ENCODE measurements at regions not wholly inside any gene's neighbourhood (a gene's known extent, or its start where the extent isn't known, plus 50 kb on each side); places are given as distances from the start of the nearest gene placed in this dataset.

- no peak for TF ChIP-seq CTCF (IDR thresholded peaks at IDR 0.05)
- DNase-seq (no peak), ATAC-seq (no peak)
- H3K36me3 ChIP-seq (ENCODE audit: insufficient read depth in 1 of 2, low read depth in 1 of 2): no peaks in the 10 kb centered on the region
- H3K9me3 ChIP-seq: no peaks in the 10 kb centered on the region
- WGBS, 3 donors: 80 to 91% (median 88%) methylated on average over 1 of the region's 1 CpG
- no peak overlapping the region for H3K4me3 ChIP-seq
- no peak overlapping the region for H3K27ac ChIP-seq
- H3K4me1 ChIP-seq: no peaks in the 10 kb centered on the region
- H3K27me3 ChIP-seq (ENCODE audit: insufficient read depth in 3 of 3, low read length in 2 of 3): peaks cover 0 to 4% (median 0%) of the 10 kb centered on the region in 3 donors
- intact Hi-C loops (cut with DNase I): no loop called here
These were observed 55.7 kb upstream of the LRFN2 start for GRCh38 chr6:40642837-40643236.

DNA sequence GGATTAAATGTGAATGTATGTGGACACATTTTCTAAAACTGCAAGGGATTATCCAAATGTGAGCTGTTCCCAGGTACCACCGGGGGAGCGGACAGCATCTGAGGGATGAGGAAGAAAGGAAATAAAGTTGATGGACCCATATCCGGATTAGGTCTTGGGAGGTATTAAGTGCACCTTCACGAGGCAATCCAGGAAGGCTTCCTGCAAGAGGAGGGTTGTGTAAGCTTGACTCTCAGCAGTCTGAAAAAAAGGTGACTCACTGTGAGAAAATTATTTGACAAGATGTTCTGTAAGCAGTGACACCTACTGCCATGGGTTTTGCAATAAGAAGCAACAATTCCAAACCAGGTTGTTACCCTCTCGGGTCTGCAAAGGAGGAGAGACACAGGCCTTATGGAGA is 55.0 kb upstream of the LRFN2 start:
- WGBS, 3 donors: 90 to 98% (median 94%) methylated on average over 5 of the region's 5 CpGs
- intact Hi-C loops (cut with DNase I): no loop called here
- Histone ChIP-seq H3K4me3 (no peak overlapping the region), H3K36me3 (ENCODE audit: insufficient read depth in 1 of 2, low read depth in 1 of 2) (no peaks in the 10 kb centered on the region), H3K27ac (no peak overlapping the region), H3K9me3 (no peaks in the 10 kb centered on the region), H3K4me1 (no peaks in the 10 kb centered on the region), H3K27me3 (ENCODE audit: insufficient read depth in 3 of 3, low read length in 2 of 3) (peaks cover 0 to 4% (median 0%) of the 10 kb centered on the region in 3 donors)
- ATAC-seq (no peak), DNase-seq (no peak)
- no peak for TF ChIP-seq CTCF (IDR thresholded peaks at IDR 0.05)

- 31 to 34% (median 31%) methylated on average over 16 of the region's 16 CpGs for WGBS, 3 donors
- no peaks in the 10 kb centered on the region for H3K27me3 ChIP-seq (ENCODE audit: insufficient read depth in 3 of 3, low read length in 2 of 3)
- H3K36me3 ChIP-seq (ENCODE audit: insufficient read depth in 1 of 2, low read depth in 1 of 2): no peaks in the 10 kb centered on the region
- H3K4me3 ChIP-seq: no peak overlapping the region
- no peaks in the 10 kb centered on the region for H3K4me1 ChIP-seq
- intact Hi-C loops (cut with DNase I): no loop called here
- DNase-seq (no peak), ATAC-seq (no peak)
- TF ChIP-seq CTCF (IDR thresholded peaks at IDR 0.05): no peak
- H3K27ac ChIP-seq: no peak overlapping the region
- H3K9me3 ChIP-seq: no peaks in the 10 kb centered on the region
These were observed 53.5 kb upstream of the LRFN2 start for GRCh38 chr6:40640599-40641227.
